ENCODE measurements at regions not wholly inside any gene's neighbourhood (a gene's known extent, or its start where the extent isn't known, plus 50 kb on each side); places are given as distances from the start of the nearest gene placed in this dataset.

GRCh38 chr6:115717062-115717461 lies 343.6 kb downstream of the FRK start (continued):
- TF ChIP-seq, protein P1, sequence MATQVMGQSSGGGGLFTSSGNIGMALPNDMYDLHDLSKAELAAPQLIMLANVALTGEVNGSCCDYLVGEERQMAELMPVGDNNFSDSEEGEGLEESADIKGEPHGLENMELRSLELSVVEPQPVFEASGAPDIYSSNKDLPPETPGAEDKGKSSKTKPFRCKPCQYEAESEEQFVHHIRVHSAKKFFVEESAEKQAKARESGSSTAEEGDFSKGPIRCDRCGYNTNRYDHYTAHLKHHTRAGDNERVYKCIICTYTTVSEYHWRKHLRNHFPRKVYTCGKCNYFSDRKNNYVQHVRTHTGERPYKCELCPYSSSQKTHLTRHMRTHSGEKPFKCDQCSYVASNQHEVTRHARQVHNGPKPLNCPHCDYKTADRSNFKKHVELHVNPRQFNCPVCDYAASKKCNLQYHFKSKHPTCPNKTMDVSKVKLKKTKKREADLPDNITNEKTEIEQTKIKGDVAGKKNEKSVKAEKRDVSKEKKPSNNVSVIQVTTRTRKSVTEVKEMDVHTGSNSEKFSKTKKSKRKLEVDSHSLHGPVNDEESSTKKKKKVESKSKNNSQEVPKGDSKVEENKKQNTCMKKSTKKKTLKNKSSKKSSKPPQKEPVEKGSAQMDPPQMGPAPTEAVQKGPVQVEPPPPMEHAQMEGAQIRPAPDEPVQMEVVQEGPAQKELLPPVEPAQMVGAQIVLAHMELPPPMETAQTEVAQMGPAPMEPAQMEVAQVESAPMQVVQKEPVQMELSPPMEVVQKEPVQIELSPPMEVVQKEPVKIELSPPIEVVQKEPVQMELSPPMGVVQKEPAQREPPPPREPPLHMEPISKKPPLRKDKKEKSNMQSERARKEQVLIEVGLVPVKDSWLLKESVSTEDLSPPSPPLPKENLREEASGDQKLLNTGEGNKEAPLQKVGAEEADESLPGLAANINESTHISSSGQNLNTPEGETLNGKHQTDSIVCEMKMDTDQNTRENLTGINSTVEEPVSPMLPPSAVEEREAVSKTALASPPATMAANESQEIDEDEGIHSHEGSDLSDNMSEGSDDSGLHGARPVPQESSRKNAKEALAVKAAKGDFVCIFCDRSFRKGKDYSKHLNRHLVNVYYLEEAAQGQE (IDR thresholded peaks at IDR 0.05; ENCODE audit: unreplicated experiment): no peak
- TF ChIP-seq ETS1 (IDR thresholded peaks at IDR 0.05) (no peak), ZNF114 (CRISPR knock-in tag; IDR thresholded peaks at IDR 0.05) (no peak)

GRCh38 chr6:115712291-115712961 lies 348.3 kb downstream of the FRK start:
- no peaks in the 10 kb centered on the region; the same call in 2 of the 3 replicates for H3K9me3 Mint-ChIP-seq
- H3K4me1 Mint-ChIP-seq: peaks cover 6% of the 10 kb centered on the region; the same call in 2 of the 3 replicates
- Histone ChIP-seq H3F3A (replicated peaks; ENCODE audit: low read depth) (no peaks in the 10 kb centered on the region), H3K27ac (ENCODE audit: low read depth) (no peak overlapping the region), H3K79me2 (replicated peaks; ENCODE audit: insufficient read depth) (no peaks in the 10 kb centered on the region), H3K4me2 (no peak overlapping the region), H3K36me3 (ENCODE audit: insufficient read depth) (no peaks in the 10 kb centered on the region), H2AFZ (no peak overlapping the region), H3K4me1 (ENCODE audit: insufficient read depth) (no peaks in the 10 kb centered on the region), H4K20me1 (replicated peaks; ENCODE audit: insufficient read depth) (no peaks in the 10 kb centered on the region; the same call in 1 of the 2 replicates), H3K27me3 (ENCODE audit: insufficient read depth) (no peaks in the 10 kb centered on the region), H3K4me3 (no peak overlapping the region), H3K9me2 (ENCODE audit: insufficient read depth) (no peaks in the 10 kb centered on the region)
- no peaks in the 10 kb centered on the region for H3K36me3 Mint-ChIP-seq (ENCODE audit: low read depth)
- TF ChIP-seq ZNF331 (CRISPR knock-in tag; IDR thresholded peaks at IDR 0.05; ENCODE audit: low read depth) (no peak), EZH2 (IDR thresholded peaks at IDR 0.05; ENCODE audit: low read depth, unreplicated experiment) (no peak), POLR2AphosphoS5 (IDR thresholded peaks at IDR 0.05; ENCODE audit: low read depth) (no peak)
- DNase-seq (ENCODE audit: low spot score) (no peak), ATAC-seq (no peak)
- no peaks in the 10 kb centered on the region for H3K27me3 Mint-ChIP-seq (ENCODE audit: insufficient read depth, low read depth, poor library complexity)
- no peak overlapping the region for H3K27ac Mint-ChIP-seq
- H3K4me3 Mint-ChIP-seq: no peak overlapping the region

DNA sequence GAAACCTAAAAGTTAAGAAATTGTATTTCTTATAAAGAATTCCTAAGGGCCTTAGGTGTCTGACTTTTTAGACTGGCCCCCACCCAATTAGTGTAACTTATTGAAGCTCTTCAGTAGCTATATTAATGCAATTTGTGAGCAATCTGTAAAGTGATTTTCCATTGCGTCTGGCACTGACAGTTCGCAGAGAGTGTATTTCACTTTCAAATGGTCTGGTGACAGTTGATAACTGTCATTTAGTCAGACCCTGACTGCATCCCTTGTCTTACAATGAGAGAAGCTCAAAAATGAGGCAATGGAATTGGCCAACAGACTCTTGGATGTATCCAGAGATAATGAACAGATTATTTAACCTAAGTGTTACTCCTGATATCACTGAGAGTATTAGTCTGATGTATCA lies 351.8 kb downstream of the FRK start:
- H3K27ac ChIP-seq (ENCODE audit: low read depth): no peak overlapping the region
- no peaks in the 10 kb centered on the region; the same call in 1 of the 2 replicates for H4K20me1 ChIP-seq (replicated peaks; ENCODE audit: insufficient read depth)
- H3K9me2 ChIP-seq (ENCODE audit: insufficient read depth): no peaks in the 10 kb centered on the region
- H3K79me2 ChIP-seq (replicated peaks; ENCODE audit: insufficient read depth): no peaks in the 10 kb centered on the region
- H3K36me3 ChIP-seq (ENCODE audit: insufficient read depth): no peaks in the 10 kb centered on the region
- no peak overlapping the region for H3K27ac Mint-ChIP-seq
- no peaks in the 10 kb centered on the region for H3K27me3 Mint-ChIP-seq (ENCODE audit: insufficient read depth, low read depth, poor library complexity)
- H3K9me3 Mint-ChIP-seq: no peaks in the 10 kb centered on the region
- no peak overlapping the region for H3K4me2 ChIP-seq
- no peaks in the 10 kb centered on the region for H3K4me1 ChIP-seq (ENCODE audit: insufficient read depth)
- H3F3A ChIP-seq (replicated peaks; ENCODE audit: low read depth): no peaks in the 10 kb centered on the region
- DNase-seq (ENCODE audit: low spot score): no peak
- no peak overlapping the region for H2AFZ ChIP-seq
- TF ChIP-seq CREB1 (CRISPR knock-in tag; IDR thresholded peaks at IDR 0.05; ENCODE audit: low read depth) (no peak), ZNF114 (CRISPR knock-in tag; IDR thresholded peaks at IDR 0.05) (no peak), NANOG (IDR thresholded peaks at IDR 0.05; ENCODE audit: borderline replicate concordance) (no peak), STAT1 (IDR thresholded peaks at IDR 0.05; ENCODE audit: unreplicated experiment) (no peak), EZH2 (IDR thresholded peaks at IDR 0.05; ENCODE audit: low read depth, unreplicated experiment) (no peak), ZNF331 (CRISPR knock-in tag; IDR thresholded peaks at IDR 0.05; ENCODE audit: low read depth) (no peak), EZH2phosphoT487 (IDR thresholded peaks at IDR 0.05; ENCODE audit: unreplicated experiment) (no peak)
- TF ChIP-seq, protein P1 (IDR thresholded peaks at IDR 0.05; ENCODE audit: unreplicated experiment): no peak
- TF ChIP-seq, protein P2, sequence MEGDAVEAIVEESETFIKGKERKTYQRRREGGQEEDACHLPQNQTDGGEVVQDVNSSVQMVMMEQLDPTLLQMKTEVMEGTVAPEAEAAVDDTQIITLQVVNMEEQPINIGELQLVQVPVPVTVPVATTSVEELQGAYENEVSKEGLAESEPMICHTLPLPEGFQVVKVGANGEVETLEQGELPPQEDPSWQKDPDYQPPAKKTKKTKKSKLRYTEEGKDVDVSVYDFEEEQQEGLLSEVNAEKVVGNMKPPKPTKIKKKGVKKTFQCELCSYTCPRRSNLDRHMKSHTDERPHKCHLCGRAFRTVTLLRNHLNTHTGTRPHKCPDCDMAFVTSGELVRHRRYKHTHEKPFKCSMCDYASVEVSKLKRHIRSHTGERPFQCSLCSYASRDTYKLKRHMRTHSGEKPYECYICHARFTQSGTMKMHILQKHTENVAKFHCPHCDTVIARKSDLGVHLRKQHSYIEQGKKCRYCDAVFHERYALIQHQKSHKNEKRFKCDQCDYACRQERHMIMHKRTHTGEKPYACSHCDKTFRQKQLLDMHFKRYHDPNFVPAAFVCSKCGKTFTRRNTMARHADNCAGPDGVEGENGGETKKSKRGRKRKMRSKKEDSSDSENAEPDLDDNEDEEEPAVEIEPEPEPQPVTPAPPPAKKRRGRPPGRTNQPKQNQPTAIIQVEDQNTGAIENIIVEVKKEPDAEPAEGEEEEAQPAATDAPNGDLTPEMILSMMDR (conservative IDR thresholded peaks at IDR 0.05; ENCODE audit: low read depth in 2 of 2): no peak
- no peak overlapping the region for H3K4me3 ChIP-seq
- H3K36me3 Mint-ChIP-seq (ENCODE audit: low read depth): no peaks in the 10 kb centered on the region
- H3K4me3 Mint-ChIP-seq: no peak overlapping the region
- no peak for ATAC-seq
- H3K27me3 ChIP-seq (ENCODE audit: insufficient read depth): no peaks in the 10 kb centered on the region
- peaks cover 6% of the 10 kb centered on the region; the same call in 2 of the 3 replicates for H3K4me1 Mint-ChIP-seq

Measured in GM23338 (cell line).